ENCODE measurements at regions not wholly inside any gene's neighbourhood (a gene's known extent, or its start where the extent isn't known, plus 50 kb on each side); places are given as distances from the start of the nearest gene placed in this dataset.

GRCh38 chr3:178967177-178967532, 104.5 kb downstream of the ZMAT3 start:
- no peak overlapping the region for H3K4me3 ChIP-seq (ENCODE audit: low read depth, low read length)
- TF ChIP-seq CTCF (IDR thresholded peaks at IDR 0.05; ENCODE audit: low read depth, low read length), result no peak

- TF ChIP-seq CTCF (IDR thresholded peaks at IDR 0.05; ENCODE audit: low read depth, low read length), result no peak
- H3K4me3 ChIP-seq (ENCODE audit: low read depth, low read length), result no peak overlapping the region
Observed at GRCh38 chr3:178966299-178967176, 105.1 kb downstream of the ZMAT3 start.

GRCh38 chr3:178964551-178964950, 107.1 kb downstream of the ZMAT3 start:
- H3K4me3 ChIP-seq (ENCODE audit: low read depth, low read length), result no peak overlapping the region
- TF ChIP-seq CTCF (IDR thresholded peaks at IDR 0.05; ENCODE audit: low read depth, low read length), result no peak

- H3K4me3 ChIP-seq (ENCODE audit: low read depth, low read length), result no peak overlapping the region
- TF ChIP-seq CTCF (IDR thresholded peaks at IDR 0.05; ENCODE audit: low read depth, low read length), result no peak
Observed at GRCh38 chr3:178960918-178961317, 110.7 kb downstream of the ZMAT3 start.

- no peak for TF ChIP-seq CTCF (IDR thresholded peaks at IDR 0.05; ENCODE audit: low read depth, low read length)
- H3K4me3 ChIP-seq (ENCODE audit: low read depth, low read length), result no peak overlapping the region
Observed at GRCh38 chr3:178960181-178960580, 111.4 kb downstream of the ZMAT3 start.

- no peak for TF ChIP-seq CTCF (IDR thresholded peaks at IDR 0.05; ENCODE audit: low read depth, low read length)
- no peak overlapping the region for H3K4me3 ChIP-seq (ENCODE audit: low read depth, low read length)
Observed at GRCh38 chr3:178950676-178951075, 120.9 kb downstream of the ZMAT3 start.

GRCh38 chr3:178949896-178950295, 121.7 kb downstream of the ZMAT3 start:
- no peak overlapping the region for H3K4me3 ChIP-seq (ENCODE audit: low read depth, low read length)
- TF ChIP-seq CTCF (IDR thresholded peaks at IDR 0.05; ENCODE audit: low read depth, low read length), result no peak

Measured in WI38 (cell line).